Chondrocyte (in vitro differentiated cells): ENCODE measurements at regions not wholly inside any gene's neighbourhood (a gene's known extent, or its start where the extent isn't known, plus 50 kb on each side); places are given as distances from the start of the nearest gene placed in this dataset.

Source experiments
- DNase-seq: peaks from one replicate; pipeline ENCODE4 v3.0.0; 2021; ENCODE audit warnings: mixed read lengths, low spot score
- H3K27ac Mint-ChIP-seq: one replicate; pipeline ENCODE4 v1.8.0; 2021; ENCODE audit warnings: mild to moderate bottlenecking, moderate library complexity, mixed read lengths; ENCODE audit not compliant: unreplicated experiment
- H3K27me3 Mint-ChIP-seq: 2 replicates; pipeline ENCODE4 v1.8.0; 2021; ENCODE audit warnings: low read depth, mixed read lengths
- H3K36me3 Mint-ChIP-seq: 2 replicates; pipeline ENCODE4 v1.8.0; 2021; ENCODE audit warnings: low read depth, mixed read lengths
- H3K4me1 Mint-ChIP-seq: 2 replicates; pipeline ENCODE4 v1.8.0; 2021; ENCODE audit warnings: low read depth, mild to moderate bottlenecking, mixed read lengths
- H3K4me3 Mint-ChIP-seq: one replicate; pipeline ENCODE4 v1.8.0; 2021; ENCODE audit warnings: mild to moderate bottlenecking, moderate library complexity, mixed read lengths; ENCODE audit not compliant: unreplicated experiment
- H3K9me3 Mint-ChIP-seq: 2 replicates; pipeline ENCODE4 v1.8.0; 2021; ENCODE audit warnings: low read depth, mixed read lengths
- TF ChIP-seq, protein P1 (sequence below): fragments of 200-600 bp; sonication (generic); IDR thresholded peaks from 2 replicates; pipeline ENCODE4 v1.5.0; 2021; ENCODE audit warnings: antibody characterized with exemption, mild to moderate bottlenecking, moderate library complexity

GRCh38 chr4:151933122-151933827 is 172.5 kb upstream of the GATB start:
- Mint-ChIP-seq H3K4me3 (no peak overlapping the region), H3K4me1 (no peaks in the 10 kb centered on the region), H3K27me3 (peaks cover 33% of the 10 kb centered on the region), H3K9me3 (no peaks in the 10 kb centered on the region), H3K27ac (no peak overlapping the region), H3K36me3 (no peaks in the 10 kb centered on the region)
- TF ChIP-seq, protein P1, sequence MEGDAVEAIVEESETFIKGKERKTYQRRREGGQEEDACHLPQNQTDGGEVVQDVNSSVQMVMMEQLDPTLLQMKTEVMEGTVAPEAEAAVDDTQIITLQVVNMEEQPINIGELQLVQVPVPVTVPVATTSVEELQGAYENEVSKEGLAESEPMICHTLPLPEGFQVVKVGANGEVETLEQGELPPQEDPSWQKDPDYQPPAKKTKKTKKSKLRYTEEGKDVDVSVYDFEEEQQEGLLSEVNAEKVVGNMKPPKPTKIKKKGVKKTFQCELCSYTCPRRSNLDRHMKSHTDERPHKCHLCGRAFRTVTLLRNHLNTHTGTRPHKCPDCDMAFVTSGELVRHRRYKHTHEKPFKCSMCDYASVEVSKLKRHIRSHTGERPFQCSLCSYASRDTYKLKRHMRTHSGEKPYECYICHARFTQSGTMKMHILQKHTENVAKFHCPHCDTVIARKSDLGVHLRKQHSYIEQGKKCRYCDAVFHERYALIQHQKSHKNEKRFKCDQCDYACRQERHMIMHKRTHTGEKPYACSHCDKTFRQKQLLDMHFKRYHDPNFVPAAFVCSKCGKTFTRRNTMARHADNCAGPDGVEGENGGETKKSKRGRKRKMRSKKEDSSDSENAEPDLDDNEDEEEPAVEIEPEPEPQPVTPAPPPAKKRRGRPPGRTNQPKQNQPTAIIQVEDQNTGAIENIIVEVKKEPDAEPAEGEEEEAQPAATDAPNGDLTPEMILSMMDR = peak; percentile 26
- no peak for DNase-seq

GRCh38 chr4:151931563-151931962 is 170.8 kb upstream of the GATB start:
- H3K4me3 Mint-ChIP-seq = no peak overlapping the region

DNA sequence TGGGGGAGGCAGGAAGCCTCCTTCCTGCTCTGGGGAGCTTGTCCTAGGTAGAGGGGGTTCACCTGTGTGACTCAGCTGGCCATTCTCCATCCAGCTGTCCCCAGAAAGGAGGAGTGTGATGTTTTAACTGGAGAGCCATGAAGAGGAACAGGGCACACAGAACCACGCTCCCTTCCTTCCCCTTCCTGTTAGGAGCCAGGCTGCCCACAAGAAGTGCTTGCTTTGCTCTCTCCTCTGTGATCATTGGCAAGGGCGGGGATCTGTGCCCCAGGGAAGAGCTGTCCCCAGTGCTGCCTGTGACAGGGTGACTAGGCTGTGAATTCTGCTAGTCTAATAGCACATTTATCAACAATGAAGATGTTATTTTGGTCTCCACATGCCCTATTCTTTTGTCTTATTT is 169.6 kb upstream of the GATB start:
- no peak for DNase-seq
- TF ChIP-seq, protein P1 = no peak
- H3K4me3 Mint-ChIP-seq = no peak overlapping the region
- H3K27ac Mint-ChIP-seq = no peak overlapping the region
- H3K9me3 Mint-ChIP-seq = no peaks in the 10 kb centered on the region
- no peaks in the 10 kb centered on the region for H3K36me3 Mint-ChIP-seq
- H3K4me1 Mint-ChIP-seq = no peaks in the 10 kb centered on the region
- peaks cover 27% of the 10 kb centered on the region for H3K27me3 Mint-ChIP-seq

More at GRCh38 chr4:151931563-151931962, 170.8 kb upstream of the GATB start:
- Mint-ChIP-seq H3K36me3 (no peaks in the 10 kb centered on the region), H3K9me3 (no peaks in the 10 kb centered on the region), H3K27ac (no peak overlapping the region), H3K4me1 (no peaks in the 10 kb centered on the region), H3K27me3 (peaks cover 31% of the 10 kb centered on the region)
- DNase-seq = no peak
- TF ChIP-seq, protein P1 = no peak

GRCh38 chr4:151928112-151928511 is 167.3 kb upstream of the GATB start:
- no peaks in the 10 kb centered on the region for H3K9me3 Mint-ChIP-seq
- no peak overlapping the region for H3K4me3 Mint-ChIP-seq
- no peak for DNase-seq
- H3K36me3 Mint-ChIP-seq = no peaks in the 10 kb centered on the region
- H3K4me1 Mint-ChIP-seq = no peaks in the 10 kb centered on the region
- TF ChIP-seq, protein P1 = no peak
- H3K27me3 Mint-ChIP-seq = peaks cover 23% of the 10 kb centered on the region
- H3K27ac Mint-ChIP-seq = no peak overlapping the region

DNA sequence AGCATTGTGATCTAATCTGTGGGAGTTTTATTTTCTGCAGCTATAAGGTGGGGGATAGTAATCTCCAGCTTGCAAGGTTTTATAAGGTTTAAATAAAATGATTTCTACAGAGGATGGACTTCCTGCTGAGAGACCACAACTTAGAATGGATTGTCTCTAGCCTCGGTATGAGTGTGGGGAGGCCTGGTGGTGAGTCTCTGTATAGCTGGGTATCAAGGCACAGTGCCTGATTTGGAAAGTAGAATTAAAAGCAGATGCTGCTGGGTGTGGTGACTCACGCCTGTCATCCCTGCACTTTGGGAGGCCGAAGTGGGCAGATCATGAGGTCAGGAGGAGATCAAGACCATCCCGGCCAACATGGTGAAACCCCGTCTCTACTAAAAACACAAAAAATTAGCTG is 162.0 kb upstream of the GATB start:
- no peaks in the 10 kb centered on the region for H3K9me3 Mint-ChIP-seq
- DNase-seq = no peak
- H3K4me3 Mint-ChIP-seq = no peak overlapping the region
- TF ChIP-seq, protein P1 = no peak
- H3K27me3 Mint-ChIP-seq = peaks cover 5% of the 10 kb centered on the region
- no peaks in the 10 kb centered on the region for H3K36me3 Mint-ChIP-seq
- H3K27ac Mint-ChIP-seq = no peak overlapping the region
- H3K4me1 Mint-ChIP-seq = peaks cover 6% of the 10 kb centered on the region
